Neural progenitor cell (in vitro differentiated cells): ENCODE measurements at regions not wholly inside any gene's neighbourhood (a gene's known extent, or its start where the extent isn't known, plus 50 kb on each side); places are given as distances from the start of the nearest gene placed in this dataset.

Experiments used
- EZH2 ChIP-seq: fragments of 200-600 bp; sonication (generic); IDR thresholded peaks from 2 replicates; pipeline ENCODE4 v1.6.1; 2017; ENCODE audit warnings: antibody characterized with exemption, mild to moderate bottlenecking, moderate library complexity
- EZH2phosphoT487 ChIP-seq: fragments of 200-600 bp; sonication (generic); IDR thresholded peaks from 2 replicates; pipeline ENCODE4 v1.6.1; 2017; ENCODE audit warnings: antibody characterized with exemption
- TF ChIP-seq, protein P1 (sequence below): fragments of 200-600 bp; sonication (generic); IDR thresholded peaks from 2 replicates; pipeline ENCODE4 v1.5.1; 2017; ENCODE audit warnings: antibody characterized with exemption, mild to moderate bottlenecking

DNA sequence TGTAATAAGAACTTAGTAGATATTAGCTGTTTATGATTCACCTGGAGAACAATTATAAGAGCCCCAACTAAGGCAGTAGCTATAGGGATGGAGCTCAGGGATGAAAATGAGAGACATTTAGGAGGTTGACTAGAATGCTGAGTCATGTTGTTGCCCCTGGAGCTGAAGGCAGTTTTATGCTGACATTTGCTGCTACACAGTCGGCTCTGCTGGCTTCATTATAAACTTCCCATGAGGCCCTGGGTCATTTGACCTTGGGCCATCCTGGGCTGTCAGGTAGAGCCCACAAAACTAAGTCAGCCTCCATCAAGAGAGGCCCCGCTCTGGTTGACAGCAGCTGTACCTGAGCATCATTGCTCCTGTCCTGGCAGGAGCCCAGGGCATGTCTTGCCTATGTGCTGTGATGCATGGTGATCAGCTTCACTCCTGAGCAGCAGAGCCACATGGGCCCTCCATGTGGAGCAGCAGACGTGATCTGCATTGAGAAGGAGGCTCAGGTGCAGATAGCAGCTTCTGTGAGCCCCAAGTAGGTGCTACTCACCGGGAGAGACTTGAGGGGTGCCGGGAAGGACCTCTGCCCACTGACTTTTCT, 112.4 kb downstream of the TBX19 start:
- no peak for TF ChIP-seq EZH2
- TF ChIP-seq, protein P1, sequence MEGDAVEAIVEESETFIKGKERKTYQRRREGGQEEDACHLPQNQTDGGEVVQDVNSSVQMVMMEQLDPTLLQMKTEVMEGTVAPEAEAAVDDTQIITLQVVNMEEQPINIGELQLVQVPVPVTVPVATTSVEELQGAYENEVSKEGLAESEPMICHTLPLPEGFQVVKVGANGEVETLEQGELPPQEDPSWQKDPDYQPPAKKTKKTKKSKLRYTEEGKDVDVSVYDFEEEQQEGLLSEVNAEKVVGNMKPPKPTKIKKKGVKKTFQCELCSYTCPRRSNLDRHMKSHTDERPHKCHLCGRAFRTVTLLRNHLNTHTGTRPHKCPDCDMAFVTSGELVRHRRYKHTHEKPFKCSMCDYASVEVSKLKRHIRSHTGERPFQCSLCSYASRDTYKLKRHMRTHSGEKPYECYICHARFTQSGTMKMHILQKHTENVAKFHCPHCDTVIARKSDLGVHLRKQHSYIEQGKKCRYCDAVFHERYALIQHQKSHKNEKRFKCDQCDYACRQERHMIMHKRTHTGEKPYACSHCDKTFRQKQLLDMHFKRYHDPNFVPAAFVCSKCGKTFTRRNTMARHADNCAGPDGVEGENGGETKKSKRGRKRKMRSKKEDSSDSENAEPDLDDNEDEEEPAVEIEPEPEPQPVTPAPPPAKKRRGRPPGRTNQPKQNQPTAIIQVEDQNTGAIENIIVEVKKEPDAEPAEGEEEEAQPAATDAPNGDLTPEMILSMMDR = no peak
- TF ChIP-seq EZH2phosphoT487 = no peak
